Stimulated activated naive CD4-positive, alpha-beta T cell treated with Interleukin-2 at 50 U/mL for 16 hours (primary cell): ENCODE measurements at regions not wholly inside any gene's neighbourhood (a gene's known extent, or its start where the extent isn't known, plus 50 kb on each side); places are given as distances from the start of the nearest gene placed in this dataset.

Experiments
- DNase-seq: peaks from one replicate; lab custom pipeline; 2025; lab: John Stamatoyannopoulos, UW

GRCh38 chr13:75231235-75231634 is 250.7 kb downstream of the TBC1D4 start:
- no peak for DNase-seq

GRCh38 chr13:75226733-75227435 is 255.1 kb downstream of the TBC1D4 start:
- DNase-seq, result no peak

GRCh38 chr13:75226092-75226491 is 255.9 kb downstream of the TBC1D4 start:
- no peak for DNase-seq

- DNase-seq, result no peak
Observed at GRCh38 chr13:75225288-75226032, 256.5 kb downstream of the TBC1D4 start.

- DNase-seq, result no peak
Observed at GRCh38 chr13:75224053-75224742, 257.8 kb downstream of the TBC1D4 start.

GRCh38 chr13:75222031-75222430 is 259.9 kb downstream of the TBC1D4 start:
- DNase-seq, result no peak

GRCh38 chr13:75220861-75221260 is 261.1 kb downstream of the TBC1D4 start:
- DNase-seq, result no peak

- DNase-seq, result no peak
Observed at GRCh38 chr13:75220238-75220542, 261.8 kb downstream of the TBC1D4 start.

- peak; percentile 75 for DNase-seq
Observed at GRCh38 chr13:75219479-75220237, 262.3 kb downstream of the TBC1D4 start.

GRCh38 chr13:75217949-75218348 is 264.0 kb downstream of the TBC1D4 start:
- DNase-seq, result no peak

- no peak for DNase-seq
Observed at GRCh38 chr13:75216038-75216437, 265.9 kb downstream of the TBC1D4 start.

- DNase-seq, result no peak
Observed at GRCh38 chr13:75214846-75215245, 267.1 kb downstream of the TBC1D4 start.

GRCh38 chr13:75202981-75203380 is 279.0 kb downstream of the TBC1D4 start:
- DNase-seq, result no peak

GRCh38 chr13:75197803-75198202 is 284.2 kb downstream of the TBC1D4 start:
- no peak for DNase-seq

GRCh38 chr13:75196147-75196837 is 285.7 kb downstream of the TBC1D4 start:
- no peak for DNase-seq

- DNase-seq, result no peak
Observed at GRCh38 chr13:75195495-75196146, 286.3 kb downstream of the TBC1D4 start.

GRCh38 chr13:75194717-75195462 is 287.1 kb downstream of the TBC1D4 start:
- no peak for DNase-seq

- no peak for DNase-seq
Observed at GRCh38 chr13:75186379-75186778, 295.6 kb downstream of the TBC1D4 start.

GRCh38 chr13:75181906-75182305 is 300.1 kb downstream of the TBC1D4 start:
- no peak for DNase-seq

- DNase-seq, result no peak
Observed at GRCh38 chr13:75180805-75181455, 301.0 kb downstream of the TBC1D4 start.
